ENCODE measurements at regions not wholly inside any gene's neighbourhood (a gene's known extent, or its start where the extent isn't known, plus 50 kb on each side); places are given as distances from the start of the nearest gene placed in this dataset.

DNA sequence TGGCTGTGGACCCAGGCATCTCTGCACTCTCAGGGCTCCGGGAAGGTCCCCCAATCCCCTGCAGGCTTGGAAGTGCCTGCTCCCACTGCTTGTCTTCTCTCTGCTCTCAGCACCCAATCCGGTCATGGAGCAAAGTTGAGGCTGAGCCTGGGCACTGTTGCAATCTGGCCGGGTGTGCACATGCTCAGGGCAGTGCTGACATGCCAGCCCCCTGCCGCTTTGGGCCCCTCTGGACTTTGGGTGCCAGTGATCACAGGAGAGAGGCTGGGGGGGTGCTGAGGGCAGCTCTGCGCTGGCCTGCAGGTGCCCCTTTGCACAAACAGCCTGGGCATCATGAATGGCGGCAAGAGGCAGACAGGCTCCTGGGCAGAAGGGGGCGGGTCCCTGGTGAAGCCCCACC is 85.4 kb upstream of the OSBPL8 start:
- no peaks in the 10 kb centered on the region for H3K27me3 Mint-ChIP-seq (ENCODE audit: insufficient read depth, unreplicated experiment)
- BruUV-seq (replicated peaks) = no TSS peak
- intact Hi-C loops (cut with micrococcal nuclease; ENCODE audit: unreplicated experiment) = no loop called here
- H3K4me3 ChIP-seq (ENCODE audit: low read depth, low read length) = no peak overlapping the region
- no peaks in the 10 kb centered on the region for H3K36me3 ChIP-seq (ENCODE audit: control insufficient read depth, insufficient read depth, low read length)
- H3K27ac Mint-ChIP-seq (ENCODE audit: unreplicated experiment) = no peak overlapping the region
- 0 out of 2 replicates have a peak, but pooled peaks cover 2% of the 10 kb centered on the region for H3K9me3 ChIP-seq
- DNase-seq = no peak
- H3K4me1 ChIP-seq = no peaks in the 10 kb centered on the region
- TF ChIP-seq, protein P1, sequence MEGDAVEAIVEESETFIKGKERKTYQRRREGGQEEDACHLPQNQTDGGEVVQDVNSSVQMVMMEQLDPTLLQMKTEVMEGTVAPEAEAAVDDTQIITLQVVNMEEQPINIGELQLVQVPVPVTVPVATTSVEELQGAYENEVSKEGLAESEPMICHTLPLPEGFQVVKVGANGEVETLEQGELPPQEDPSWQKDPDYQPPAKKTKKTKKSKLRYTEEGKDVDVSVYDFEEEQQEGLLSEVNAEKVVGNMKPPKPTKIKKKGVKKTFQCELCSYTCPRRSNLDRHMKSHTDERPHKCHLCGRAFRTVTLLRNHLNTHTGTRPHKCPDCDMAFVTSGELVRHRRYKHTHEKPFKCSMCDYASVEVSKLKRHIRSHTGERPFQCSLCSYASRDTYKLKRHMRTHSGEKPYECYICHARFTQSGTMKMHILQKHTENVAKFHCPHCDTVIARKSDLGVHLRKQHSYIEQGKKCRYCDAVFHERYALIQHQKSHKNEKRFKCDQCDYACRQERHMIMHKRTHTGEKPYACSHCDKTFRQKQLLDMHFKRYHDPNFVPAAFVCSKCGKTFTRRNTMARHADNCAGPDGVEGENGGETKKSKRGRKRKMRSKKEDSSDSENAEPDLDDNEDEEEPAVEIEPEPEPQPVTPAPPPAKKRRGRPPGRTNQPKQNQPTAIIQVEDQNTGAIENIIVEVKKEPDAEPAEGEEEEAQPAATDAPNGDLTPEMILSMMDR (IDR thresholded peaks at IDR 0.05; ENCODE audit: insufficient read depth in 1 of 2, low read depth in 1 of 2, low read length in 1 of 2, severe bottlenecking in 1 of 2, unreplicated experiment in 1 of 2) = no peak
- H3K27me3 ChIP-seq (replicated peaks; ENCODE audit: control insufficient read depth, insufficient read depth, low read length) = no peaks in the 10 kb centered on the region
- no peaks in the 10 kb centered on the region for H3K9me3 Mint-ChIP-seq (ENCODE audit: unreplicated experiment)
- ChIA-PET CTCF (no interaction called here), POLR2A (interaction anchor here (0.6 kb wide), 1 partner anchor 628 kb away, joined by 3 read pairs; no protein-coding TSS in a partner anchor)
- peaks cover 6% of the 10 kb centered on the region for H3K4me1 Mint-ChIP-seq (ENCODE audit: low read depth, unreplicated experiment)
- H3K4me3 Mint-ChIP-seq (ENCODE audit: unreplicated experiment) = no peak overlapping the region
- no peaks in the 10 kb centered on the region for H3K36me3 Mint-ChIP-seq (ENCODE audit: insufficient read depth, unreplicated experiment)

DNA sequence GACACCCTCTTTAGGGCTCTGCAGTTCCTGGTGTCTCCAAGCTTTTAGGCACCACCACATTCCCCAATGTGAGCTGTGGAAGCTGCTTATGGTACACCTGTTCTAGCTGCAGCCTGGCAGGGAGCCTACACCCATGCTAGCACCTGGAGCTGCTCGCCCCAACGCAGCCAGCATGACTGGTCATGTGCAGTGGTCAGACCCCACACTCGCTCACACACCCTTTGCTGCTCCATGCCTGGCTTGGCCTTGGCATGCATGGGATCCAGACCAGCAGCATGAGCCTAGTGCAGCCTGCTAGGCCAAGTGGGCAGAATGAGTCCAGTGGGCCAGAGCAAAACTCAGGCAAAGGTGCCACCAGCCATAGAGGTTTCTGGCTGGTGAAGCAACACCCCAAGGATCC is 86.4 kb upstream of the OSBPL8 start:
- Mint-ChIP-seq H3K4me1 (ENCODE audit: low read depth, unreplicated experiment) (peaks cover 6% of the 10 kb centered on the region), H3K36me3 (ENCODE audit: insufficient read depth, unreplicated experiment) (no peaks in the 10 kb centered on the region), H3K4me3 (ENCODE audit: unreplicated experiment) (no peak overlapping the region), H3K27ac (ENCODE audit: unreplicated experiment) (no peak overlapping the region), H3K27me3 (ENCODE audit: insufficient read depth, unreplicated experiment) (no peaks in the 10 kb centered on the region), H3K9me3 (ENCODE audit: unreplicated experiment) (no peaks in the 10 kb centered on the region)
- Histone ChIP-seq H3K4me1 (no peaks in the 10 kb centered on the region), H3K9me3 (0 out of 2 replicates have a peak, but pooled peaks cover 2% of the 10 kb centered on the region), H3K36me3 (ENCODE audit: control insufficient read depth, insufficient read depth, low read length) (no peaks in the 10 kb centered on the region), H3K4me3 (ENCODE audit: low read depth, low read length) (no peak overlapping the region), H3K27me3 (replicated peaks; ENCODE audit: control insufficient read depth, insufficient read depth, low read length) (no peaks in the 10 kb centered on the region)
- ChIA-PET POLR2A (no interaction called here), CTCF (no interaction called here)
- BruUV-seq (replicated peaks) = no TSS peak
- intact Hi-C loops (cut with micrococcal nuclease; ENCODE audit: unreplicated experiment) = no loop called here
- DNase-seq = no peak
- TF ChIP-seq, protein P1 (IDR thresholded peaks at IDR 0.05; ENCODE audit: insufficient read depth in 1 of 2, low read depth in 1 of 2, low read length in 1 of 2, severe bottlenecking in 1 of 2, unreplicated experiment in 1 of 2) = no peak

DNA sequence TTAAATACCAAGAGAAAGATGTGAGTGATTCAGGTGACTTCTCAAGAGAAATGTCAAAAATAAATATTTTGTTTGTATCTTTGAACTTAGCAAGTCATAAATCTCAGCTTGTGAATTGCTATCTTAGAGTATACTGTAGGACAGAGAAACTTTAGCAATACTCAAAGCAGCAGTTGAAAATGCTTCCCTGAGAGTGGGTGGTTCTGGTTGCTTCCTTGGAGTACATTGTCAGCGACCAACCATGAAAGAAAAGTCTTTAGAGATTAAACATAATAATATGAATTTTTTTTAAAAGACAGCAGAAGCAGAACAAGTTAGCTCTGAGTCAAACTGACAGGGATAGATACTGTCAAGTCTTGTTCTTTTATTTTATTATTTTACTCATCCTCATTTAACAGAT is 86.8 kb upstream of the OSBPL8 start:
- POLR2A ChIA-PET = no interaction called here

More for the DNA sequence above, 86.8 kb upstream of the OSBPL8 start:
- no peaks in the 10 kb centered on the region for H3K9me3 Mint-ChIP-seq (ENCODE audit: unreplicated experiment)
- DNase-seq = no peak
- H3K4me3 Mint-ChIP-seq (ENCODE audit: unreplicated experiment) = no peak overlapping the region
- Histone ChIP-seq H3K9me3 (0 out of 2 replicates have a peak, but pooled peaks cover 2% of the 10 kb centered on the region), H3K4me3 (ENCODE audit: low read depth, low read length) (no peak overlapping the region), H3K4me1 (no peaks in the 10 kb centered on the region), H3K36me3 (ENCODE audit: control insufficient read depth, insufficient read depth, low read length) (no peaks in the 10 kb centered on the region), H3K27me3 (replicated peaks; ENCODE audit: control insufficient read depth, insufficient read depth, low read length) (no peaks in the 10 kb centered on the region)
- TF ChIP-seq, protein P1 (IDR thresholded peaks at IDR 0.05; ENCODE audit: insufficient read depth in 1 of 2, low read depth in 1 of 2, low read length in 1 of 2, severe bottlenecking in 1 of 2, unreplicated experiment in 1 of 2) = no peak
- H3K4me1 Mint-ChIP-seq (ENCODE audit: low read depth, unreplicated experiment) = peaks cover 6% of the 10 kb centered on the region
- no TSS peak for BruUV-seq (replicated peaks)
- no peaks in the 10 kb centered on the region for H3K27me3 Mint-ChIP-seq (ENCODE audit: insufficient read depth, unreplicated experiment)
- CTCF ChIA-PET = no interaction called here
- H3K36me3 Mint-ChIP-seq (ENCODE audit: insufficient read depth, unreplicated experiment) = no peaks in the 10 kb centered on the region
- intact Hi-C loops (cut with micrococcal nuclease; ENCODE audit: unreplicated experiment) = no loop called here
- no peak overlapping the region for H3K27ac Mint-ChIP-seq (ENCODE audit: unreplicated experiment)

Data from Caco-2 (cell line).